ENCODE measurements at regions not wholly inside any gene's neighbourhood (a gene's known extent, or its start where the extent isn't known, plus 50 kb on each side); places are given as distances from the start of the nearest gene placed in this dataset.

- no peak overlapping the region for H3K27ac ChIP-seq
- ATAC-seq (no peak), DNase-seq (no peak)
- no peaks in the 10 kb centered on the region for H3K9me3 ChIP-seq
- intact Hi-C loops (cut with DNase I) = no loop called here
- no peaks in the 10 kb centered on the region for H3K36me3 ChIP-seq
- no peaks in the 10 kb centered on the region for H3K27me3 ChIP-seq
- no peak for TF ChIP-seq CTCF (IDR thresholded peaks at IDR 0.05)
- H3K4me3 ChIP-seq = no peak overlapping the region
- H3K4me1 ChIP-seq = no peaks in the 10 kb centered on the region
Observed at GRCh38 chr11:42837994-42838393, 473.8 kb upstream of the API5 start.

- Histone ChIP-seq H3K27me3 (no peaks in the 10 kb centered on the region), H3K4me3 (no peak overlapping the region), H3K36me3 (no peaks in the 10 kb centered on the region), H3K4me1 (no peaks in the 10 kb centered on the region), H3K27ac (no peak overlapping the region), H3K9me3 (no peaks in the 10 kb centered on the region)
- no peak for DNase-seq
- intact Hi-C loops (cut with DNase I) = no loop called here
- TF ChIP-seq CTCF (IDR thresholded peaks at IDR 0.05) = no peak
- ATAC-seq = no peak
Observed at GRCh38 chr11:42840176-42840829, 471.5 kb upstream of the API5 start.

GRCh38 chr11:42840860-42841259 lies 470.9 kb upstream of the API5 start:
- no peaks in the 10 kb centered on the region for H3K9me3 ChIP-seq
- no peak for DNase-seq
- H3K4me3 ChIP-seq = no peak overlapping the region
- no peaks in the 10 kb centered on the region for H3K27me3 ChIP-seq
- no peaks in the 10 kb centered on the region for H3K4me1 ChIP-seq
- ATAC-seq = no peak
- intact Hi-C loops (cut with DNase I) = no loop called here
- H3K27ac ChIP-seq = no peak overlapping the region
- H3K36me3 ChIP-seq = no peaks in the 10 kb centered on the region
- TF ChIP-seq CTCF (IDR thresholded peaks at IDR 0.05) = no peak

GRCh38 chr11:42841556-42841955 lies 470.2 kb upstream of the API5 start:
- intact Hi-C loops (cut with DNase I) = no loop called here
- Histone ChIP-seq H3K9me3 (no peaks in the 10 kb centered on the region), H3K36me3 (no peaks in the 10 kb centered on the region), H3K4me1 (no peaks in the 10 kb centered on the region), H3K27ac (no peak overlapping the region), H3K4me3 (no peak overlapping the region), H3K27me3 (no peaks in the 10 kb centered on the region)
- no peak for DNase-seq
- ATAC-seq = no peak
- no peak for TF ChIP-seq CTCF (IDR thresholded peaks at IDR 0.05)

- ATAC-seq (no peak), DNase-seq (no peak)
- no peak overlapping the region for H3K27ac ChIP-seq
- no peak overlapping the region for H3K4me3 ChIP-seq
- no peaks in the 10 kb centered on the region for H3K27me3 ChIP-seq
- no peaks in the 10 kb centered on the region for H3K4me1 ChIP-seq
- intact Hi-C loops (cut with DNase I) = no loop called here
- TF ChIP-seq CTCF (IDR thresholded peaks at IDR 0.05) = no peak
- H3K36me3 ChIP-seq = no peaks in the 10 kb centered on the region
- no peaks in the 10 kb centered on the region for H3K9me3 ChIP-seq
Observed at GRCh38 chr11:42849362-42849761, 462.4 kb upstream of the API5 start.

GRCh38 chr11:42857344-42857743 lies 454.5 kb upstream of the API5 start:
- Histone ChIP-seq H3K36me3 (no peaks in the 10 kb centered on the region), H3K4me3 (no peak overlapping the region), H3K4me1 (no peaks in the 10 kb centered on the region), H3K27ac (no peak overlapping the region), H3K9me3 (no peaks in the 10 kb centered on the region), H3K27me3 (no peaks in the 10 kb centered on the region)
- DNase-seq (no peak), ATAC-seq (no peak)
- no peak for TF ChIP-seq CTCF (IDR thresholded peaks at IDR 0.05)
- intact Hi-C loops (cut with DNase I) = no loop called here

Data from upper lobe of right lung (tissue), 1 donor.